Activated CD8-positive, alpha-beta memory T cell treated with anti-CD3 and anti-CD28 coated beads, Interleukin-2, amount 10 ng/mL, durations not matched to agents 7 days and 5 days (primary cell): ENCODE measurements at regions not wholly inside any gene's neighbourhood (a gene's known extent, or its start where the extent isn't known, plus 50 kb on each side); places are given as distances from the start of the nearest gene placed in this dataset.

Source experiments
- ATAC-seq: fragments of 150-1000 bp; cut with Tn5 transposase; one replicate; pipeline ENCODE4 v1.10.0; 2021; ENCODE audit warnings: moderate library complexity
- CTCF ChIA-PET: fragments of 350-600 bp; sonication (Branson Sonifier 250); formaldehyde crosslinking; loops from one replicate; lab custom pipeline; 2021; ENCODE audit warnings: antibody characterized with exemption; lab: Charles Lee
- DNase-seq: peaks from one replicate; pipeline ENCODE4 v3.0.0-alpha.2; 2020
- H3K27ac Mint-ChIP-seq: one replicate; pipeline ENCODE4 v1.8.0; 2021; ENCODE audit warnings: mild to moderate bottlenecking, mixed read lengths
- H3K27me3 Mint-ChIP-seq: one replicate; pipeline ENCODE4 v1.8.0; 2021; ENCODE audit warnings: mixed read lengths
- H3K36me3 Mint-ChIP-seq: one replicate; pipeline ENCODE4 v1.8.0; 2021; ENCODE audit warnings: mild to moderate bottlenecking, mixed read lengths
- H3K4me1 Mint-ChIP-seq: one replicate; pipeline ENCODE4 v1.8.0; 2021; ENCODE audit warnings: mixed read lengths
- H3K4me3 Mint-ChIP-seq: one replicate; pipeline ENCODE4 v1.8.0; 2021; ENCODE audit warnings: mild to moderate bottlenecking, moderate library complexity, mixed read lengths
- H3K9me3 Mint-ChIP-seq: one replicate; pipeline ENCODE4 v1.8.0; 2022; ENCODE audit warnings: low read depth, mixed read lengths

DNA sequence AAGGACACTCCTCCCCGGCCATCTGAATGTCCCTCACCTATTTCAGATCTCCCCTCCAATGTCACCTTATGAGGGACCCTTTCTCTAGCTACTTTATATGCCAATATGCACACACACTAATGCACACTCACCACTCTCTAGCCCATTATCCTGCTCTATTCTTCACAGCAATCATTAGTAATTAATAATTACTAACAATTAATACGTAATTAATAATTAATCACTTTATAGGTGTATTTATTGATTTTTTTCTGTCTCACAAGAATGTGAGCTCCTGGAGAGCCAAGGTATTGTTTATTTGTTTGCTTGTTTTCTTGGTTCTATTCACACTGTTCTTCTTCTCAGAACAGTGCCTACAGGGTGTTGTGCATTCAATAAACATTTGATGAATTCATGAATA lies 385.2 kb upstream of the DUSP10 start:
- Mint-ChIP-seq H3K27me3 (no peaks in the 10 kb centered on the region), H3K36me3 (no peaks in the 10 kb centered on the region), H3K4me1 (no peaks in the 10 kb centered on the region), H3K27ac (no peak overlapping the region), H3K4me3 (no peak overlapping the region), H3K9me3 (no peaks in the 10 kb centered on the region)
- no peak for ATAC-seq
- CTCF ChIA-PET = no interaction called here
- DNase-seq = no peak

DNA sequence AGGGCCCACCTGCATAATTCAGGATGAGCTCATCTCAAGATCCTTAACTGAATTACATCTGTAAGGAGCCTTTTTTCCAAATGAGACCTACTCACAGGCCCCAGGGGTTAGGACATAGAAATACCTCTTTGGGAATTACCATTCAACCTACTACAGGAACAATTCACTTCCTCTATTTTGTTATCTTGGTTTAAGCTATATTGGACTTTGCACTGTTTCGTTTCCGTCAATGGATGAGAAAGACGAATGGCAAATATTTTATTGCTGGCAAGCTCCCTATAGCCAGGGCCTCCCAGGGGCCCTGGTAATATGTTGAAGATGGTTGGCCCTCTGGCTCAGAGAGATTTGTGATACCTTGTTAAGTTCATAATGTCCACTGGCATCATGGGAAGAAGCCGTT lies 384.2 kb upstream of the DUSP10 start:
- no peak for DNase-seq
- Mint-ChIP-seq H3K4me3 (no peak overlapping the region), H3K36me3 (no peaks in the 10 kb centered on the region), H3K27me3 (no peaks in the 10 kb centered on the region), H3K27ac (no peak overlapping the region), H3K9me3 (no peaks in the 10 kb centered on the region), H3K4me1 (no peaks in the 10 kb centered on the region)
- CTCF ChIA-PET = no interaction called here
- no peak for ATAC-seq

- peaks cover 1% of the 10 kb centered on the region for H3K27me3 Mint-ChIP-seq
- H3K27ac Mint-ChIP-seq = no peak overlapping the region
- ATAC-seq = no peak
- no peak for DNase-seq
- CTCF ChIA-PET = interaction anchor here (0.9 to 1.3 kb wide), 2 partner anchors 18 to 330 kb away, joined by 3 read pairs; no protein-coding TSS in a partner anchor
- no peaks in the 10 kb centered on the region for H3K4me1 Mint-ChIP-seq
- no peaks in the 10 kb centered on the region for H3K9me3 Mint-ChIP-seq
- no peak overlapping the region for H3K4me3 Mint-ChIP-seq
- H3K36me3 Mint-ChIP-seq = no peaks in the 10 kb centered on the region
Measured at GRCh38 chr1:222124602-222125001, 382.7 kb upstream of the DUSP10 start.

GRCh38 chr1:222123111-222123510 lies 381.2 kb upstream of the DUSP10 start:
- CTCF ChIA-PET = no interaction called here
- Mint-ChIP-seq H3K27me3 (peaks cover 4% of the 10 kb centered on the region), H3K27ac (no peak overlapping the region), H3K9me3 (no peaks in the 10 kb centered on the region), H3K4me1 (no peaks in the 10 kb centered on the region), H3K4me3 (no peak overlapping the region), H3K36me3 (no peaks in the 10 kb centered on the region)
- ATAC-seq = no peak
- no peak for DNase-seq

- ATAC-seq = no peak
- CTCF ChIA-PET = no interaction called here
- H3K36me3 Mint-ChIP-seq = no peaks in the 10 kb centered on the region
Measured at GRCh38 chr1:222117809-222118208, 375.9 kb upstream of the DUSP10 start.

GRCh38 chr1:222114536-222115156 lies 372.8 kb upstream of the DUSP10 start:
- no peaks in the 10 kb centered on the region for H3K4me1 Mint-ChIP-seq
- no peak overlapping the region for H3K4me3 Mint-ChIP-seq
- H3K9me3 Mint-ChIP-seq = no peaks in the 10 kb centered on the region
- H3K27me3 Mint-ChIP-seq = peaks cover 3% of the 10 kb centered on the region
- H3K27ac Mint-ChIP-seq = no peak overlapping the region
- CTCF ChIA-PET = no interaction called here
- ATAC-seq (no peak), DNase-seq (no peak)
- no peaks in the 10 kb centered on the region for H3K36me3 Mint-ChIP-seq

More at GRCh38 chr1:222117809-222118208, 375.9 kb upstream of the DUSP10 start:
- Mint-ChIP-seq H3K4me3 (no peak overlapping the region), H3K9me3 (no peaks in the 10 kb centered on the region), H3K4me1 (no peaks in the 10 kb centered on the region), H3K27me3 (peaks cover 4% of the 10 kb centered on the region), H3K27ac (no peak overlapping the region)
- DNase-seq = no peak

GRCh38 chr1:222109836-222110235 lies 367.9 kb upstream of the DUSP10 start:
- Mint-ChIP-seq H3K27ac (no peak overlapping the region), H3K4me3 (no peak overlapping the region), H3K36me3 (no peaks in the 10 kb centered on the region), H3K9me3 (no peaks in the 10 kb centered on the region), H3K4me1 (no peaks in the 10 kb centered on the region), H3K27me3 (no peaks in the 10 kb centered on the region)
- CTCF ChIA-PET = no interaction called here
- ATAC-seq (no peak), DNase-seq (no peak)

GRCh38 chr1:222107975-222108374 lies 366.1 kb upstream of the DUSP10 start:
- no peaks in the 10 kb centered on the region for H3K9me3 Mint-ChIP-seq
- CTCF ChIA-PET = no interaction called here
- no peaks in the 10 kb centered on the region for H3K4me1 Mint-ChIP-seq
- no peak overlapping the region for H3K27ac Mint-ChIP-seq
- ATAC-seq = no peak
- DNase-seq = no peak
- no peak overlapping the region for H3K4me3 Mint-ChIP-seq
- H3K36me3 Mint-ChIP-seq = no peaks in the 10 kb centered on the region
- H3K27me3 Mint-ChIP-seq = no peaks in the 10 kb centered on the region

DNA sequence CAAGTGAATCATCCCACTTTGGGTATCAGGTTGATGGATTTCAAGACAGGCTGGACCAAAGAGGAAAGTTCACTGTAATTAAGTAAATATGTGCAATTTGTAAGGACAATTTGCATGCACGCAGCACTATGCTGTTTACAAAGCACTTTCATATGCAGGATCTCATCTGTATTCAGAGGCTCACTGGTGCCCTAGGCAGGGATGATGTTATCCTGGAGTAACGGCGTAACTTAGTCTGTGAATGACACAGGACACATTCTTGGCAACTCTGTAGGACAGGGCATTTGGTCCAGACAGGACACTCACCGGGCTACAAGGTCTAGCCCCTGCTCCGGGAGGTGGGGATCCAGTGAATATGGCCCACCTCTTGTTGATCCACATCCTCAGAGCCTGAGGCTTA lies 365.4 kb upstream of the DUSP10 start:
- CTCF ChIA-PET = no interaction called here
- H3K27me3 Mint-ChIP-seq = no peaks in the 10 kb centered on the region
- no peak overlapping the region for H3K4me3 Mint-ChIP-seq
- no peak for DNase-seq
- no peaks in the 10 kb centered on the region for H3K9me3 Mint-ChIP-seq
- H3K4me1 Mint-ChIP-seq = no peaks in the 10 kb centered on the region
- no peak for ATAC-seq
- no peak overlapping the region for H3K27ac Mint-ChIP-seq
- H3K36me3 Mint-ChIP-seq = no peaks in the 10 kb centered on the region

DNA sequence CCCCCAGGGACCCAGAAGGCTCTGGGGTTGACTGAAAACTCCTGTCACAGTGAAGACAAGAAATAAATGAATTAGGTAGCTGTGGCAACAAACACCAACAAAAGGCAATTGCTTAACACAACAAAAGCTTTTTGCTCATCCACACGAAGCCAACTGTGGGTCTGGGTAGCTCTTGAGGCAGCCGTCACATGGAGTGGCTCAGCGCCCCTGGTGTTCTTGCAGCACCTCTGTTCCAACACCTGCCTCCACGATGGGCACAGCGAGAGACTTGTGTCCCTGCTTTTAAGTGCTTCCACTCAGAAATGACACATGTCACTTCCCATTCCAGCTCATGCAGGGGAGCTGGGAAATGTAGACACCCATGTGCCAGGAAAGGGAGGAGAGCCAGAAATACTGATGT lies 364.5 kb upstream of the DUSP10 start:
- H3K27ac Mint-ChIP-seq = no peak overlapping the region
- no peaks in the 10 kb centered on the region for H3K9me3 Mint-ChIP-seq
- H3K27me3 Mint-ChIP-seq = no peaks in the 10 kb centered on the region
- H3K4me1 Mint-ChIP-seq = no peaks in the 10 kb centered on the region
- no peaks in the 10 kb centered on the region for H3K36me3 Mint-ChIP-seq
- DNase-seq = no peak
- ATAC-seq = no peak
- CTCF ChIA-PET = interaction anchor here (0.6 to 1.1 kb wide), 2 partner anchors 11 to 18 kb away, joined by 3 read pairs; no protein-coding TSS in a partner anchor
- H3K4me3 Mint-ChIP-seq = no peak overlapping the region

DNA sequence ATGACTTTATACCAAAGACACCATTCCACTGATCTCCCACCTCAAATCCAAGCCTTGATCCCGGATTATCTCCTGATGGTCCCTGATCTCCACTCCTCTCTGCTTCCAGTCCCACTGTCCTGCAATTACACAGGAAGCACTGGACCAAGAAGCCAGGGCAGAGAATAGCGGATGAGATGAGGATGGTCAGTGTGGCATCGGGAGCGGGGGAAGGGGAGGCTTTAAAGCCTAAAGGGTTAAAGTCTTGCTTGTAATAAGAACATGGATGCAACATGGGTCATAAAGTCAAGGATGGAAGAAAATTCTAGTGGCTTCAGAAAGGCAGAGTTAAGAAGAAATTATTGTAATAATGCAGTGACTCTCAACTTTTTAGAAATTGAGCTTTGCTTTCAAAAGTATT lies 364.0 kb upstream of the DUSP10 start:
- Mint-ChIP-seq H3K27ac (no peak overlapping the region), H3K9me3 (no peaks in the 10 kb centered on the region), H3K4me3 (no peak overlapping the region), H3K27me3 (no peaks in the 10 kb centered on the region), H3K36me3 (no peaks in the 10 kb centered on the region), H3K4me1 (no peaks in the 10 kb centered on the region)
- CTCF ChIA-PET = interaction anchor here (1.1 kb wide), 1 partner anchor 18 kb away, joined by 3 read pairs; no protein-coding TSS in a partner anchor
- DNase-seq = no peak
- no peak for ATAC-seq

DNA sequence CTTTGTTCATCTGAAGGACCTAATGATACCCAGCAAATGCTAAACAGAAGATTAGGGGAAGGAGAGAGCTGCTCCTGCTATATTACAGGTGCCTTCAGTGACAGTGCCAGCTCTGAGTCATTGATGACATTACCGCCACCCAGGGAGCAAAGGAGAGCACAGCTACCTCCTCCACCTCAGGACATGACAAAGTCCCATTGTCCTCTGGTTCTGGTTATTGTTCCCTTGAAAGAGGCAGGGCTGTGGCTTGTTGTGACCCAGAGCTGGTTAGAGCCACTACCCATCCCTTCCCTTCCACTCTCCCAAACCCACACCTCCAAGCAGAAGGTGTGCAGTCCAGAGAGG lies 363.5 kb upstream of the DUSP10 start:
- H3K27ac Mint-ChIP-seq = no peak overlapping the region
- H3K4me3 Mint-ChIP-seq = no peak overlapping the region
- no peak for ATAC-seq
- H3K4me1 Mint-ChIP-seq = no peaks in the 10 kb centered on the region
- peaks cover 3% of the 10 kb centered on the region for H3K27me3 Mint-ChIP-seq
- CTCF ChIA-PET = no interaction called here
- H3K36me3 Mint-ChIP-seq = no peaks in the 10 kb centered on the region
- H3K9me3 Mint-ChIP-seq = no peaks in the 10 kb centered on the region
- no peak for DNase-seq

DNA sequence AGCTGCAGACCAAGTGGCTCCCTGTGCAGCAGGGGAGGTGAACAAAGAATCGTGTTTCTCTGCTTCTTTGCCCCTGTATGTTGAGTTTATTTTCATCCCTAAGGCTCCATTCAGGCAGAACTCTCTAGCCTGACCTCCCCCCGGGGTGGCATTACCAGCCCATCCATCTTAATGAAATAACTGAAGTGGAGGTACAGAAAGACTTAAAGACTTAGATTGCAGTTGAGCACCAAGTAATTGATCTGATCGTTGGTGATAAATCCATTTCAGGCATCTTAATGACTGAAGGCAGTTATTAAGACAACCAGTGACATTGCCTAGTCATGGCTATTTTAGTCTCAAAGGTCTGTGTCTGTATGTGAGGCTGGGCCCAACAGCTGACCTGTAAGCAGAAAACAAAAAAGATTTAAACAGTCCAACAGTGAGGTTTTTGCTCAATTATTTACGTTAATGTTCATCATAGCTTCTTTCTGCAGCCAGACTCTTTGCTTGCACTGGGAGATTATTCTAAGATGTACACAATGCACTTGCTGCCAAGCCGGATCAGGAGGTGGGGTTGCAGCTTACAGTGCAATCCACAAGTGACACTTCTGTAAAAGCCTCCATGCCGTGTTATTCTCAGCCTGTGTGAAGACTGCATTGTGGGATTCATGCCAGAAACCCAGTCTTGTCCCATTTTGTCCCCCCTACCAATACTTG lies 363.0 kb upstream of the DUSP10 start:
- DNase-seq (no peak), ATAC-seq (no peak)
- CTCF ChIA-PET = no interaction called here
- Mint-ChIP-seq H3K27ac (no peak overlapping the region), H3K36me3 (no peaks in the 10 kb centered on the region), H3K27me3 (peaks cover 3% of the 10 kb centered on the region), H3K4me3 (no peak overlapping the region), H3K9me3 (no peaks in the 10 kb centered on the region), H3K4me1 (no peaks in the 10 kb centered on the region)

GRCh38 chr1:222104097-222104496 lies 362.2 kb upstream of the DUSP10 start:
- H3K9me3 Mint-ChIP-seq = no peaks in the 10 kb centered on the region
- CTCF ChIA-PET = no interaction called here
- H3K4me3 Mint-ChIP-seq = no peak overlapping the region
- H3K27me3 Mint-ChIP-seq = peaks cover 3% of the 10 kb centered on the region
- DNase-seq (no peak), ATAC-seq (no peak)
- H3K27ac Mint-ChIP-seq = no peak overlapping the region
- no peaks in the 10 kb centered on the region for H3K4me1 Mint-ChIP-seq
- H3K36me3 Mint-ChIP-seq = no peaks in the 10 kb centered on the region
